Astrocyte of the cerebellum (primary cell): ENCODE measurements at regions not wholly inside any gene's neighbourhood (a gene's known extent, or its start where the extent isn't known, plus 50 kb on each side); places are given as distances from the start of the nearest gene placed in this dataset.

Experiments used
- DNase-seq: peaks from one replicate; pipeline ENCODE4 v3.0.0-alpha.2; 2011; ENCODE audit warnings: low read depth
- H3K4me3 ChIP-seq: 2 replicates; pipeline ENCODE4 v1.5.1; 2011; ENCODE audit warnings: mild to moderate bottlenecking, low read depth, low read length, moderate library complexity
- in situ Hi-C: cut with HindIII; loops from 2 replicates; pipeline ENCODE4 v1.10.0; 2017; ENCODE audit warnings: low sequenced_read_pairs
- TF ChIP-seq, protein P1 (sequence below): IDR thresholded peaks from 2 replicates; pipeline ENCODE4 v1.5.1; 2012; ENCODE audit warnings: low read length, low read depth, moderate library complexity, mild to moderate bottlenecking; ENCODE audit errors: missing control alignments

DNA sequence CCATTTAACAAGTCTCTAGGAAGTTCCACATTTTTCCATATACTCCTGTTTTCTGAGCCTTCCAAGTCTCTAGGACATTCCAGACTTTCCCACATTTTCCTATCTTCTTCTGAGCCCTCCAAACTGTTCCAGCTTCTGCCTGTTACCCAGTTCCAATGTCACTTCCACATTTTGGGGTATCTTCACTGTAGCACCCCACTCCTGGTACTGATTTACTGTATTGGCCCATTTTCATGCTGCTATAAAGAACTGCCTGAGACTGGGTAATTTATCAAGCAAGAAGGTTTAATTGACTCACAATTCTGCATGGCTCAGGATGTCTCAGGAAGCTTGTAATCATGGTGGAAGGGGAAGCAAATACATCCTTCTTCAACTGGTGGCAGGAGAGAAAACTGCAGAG lies 285.0 kb downstream of the LRRIQ3 start:
- TF ChIP-seq, protein P1, sequence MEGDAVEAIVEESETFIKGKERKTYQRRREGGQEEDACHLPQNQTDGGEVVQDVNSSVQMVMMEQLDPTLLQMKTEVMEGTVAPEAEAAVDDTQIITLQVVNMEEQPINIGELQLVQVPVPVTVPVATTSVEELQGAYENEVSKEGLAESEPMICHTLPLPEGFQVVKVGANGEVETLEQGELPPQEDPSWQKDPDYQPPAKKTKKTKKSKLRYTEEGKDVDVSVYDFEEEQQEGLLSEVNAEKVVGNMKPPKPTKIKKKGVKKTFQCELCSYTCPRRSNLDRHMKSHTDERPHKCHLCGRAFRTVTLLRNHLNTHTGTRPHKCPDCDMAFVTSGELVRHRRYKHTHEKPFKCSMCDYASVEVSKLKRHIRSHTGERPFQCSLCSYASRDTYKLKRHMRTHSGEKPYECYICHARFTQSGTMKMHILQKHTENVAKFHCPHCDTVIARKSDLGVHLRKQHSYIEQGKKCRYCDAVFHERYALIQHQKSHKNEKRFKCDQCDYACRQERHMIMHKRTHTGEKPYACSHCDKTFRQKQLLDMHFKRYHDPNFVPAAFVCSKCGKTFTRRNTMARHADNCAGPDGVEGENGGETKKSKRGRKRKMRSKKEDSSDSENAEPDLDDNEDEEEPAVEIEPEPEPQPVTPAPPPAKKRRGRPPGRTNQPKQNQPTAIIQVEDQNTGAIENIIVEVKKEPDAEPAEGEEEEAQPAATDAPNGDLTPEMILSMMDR = no peak
- H3K4me3 ChIP-seq = no peak overlapping the region
- in situ Hi-C loops = no loop called here
- no peak for DNase-seq

DNA sequence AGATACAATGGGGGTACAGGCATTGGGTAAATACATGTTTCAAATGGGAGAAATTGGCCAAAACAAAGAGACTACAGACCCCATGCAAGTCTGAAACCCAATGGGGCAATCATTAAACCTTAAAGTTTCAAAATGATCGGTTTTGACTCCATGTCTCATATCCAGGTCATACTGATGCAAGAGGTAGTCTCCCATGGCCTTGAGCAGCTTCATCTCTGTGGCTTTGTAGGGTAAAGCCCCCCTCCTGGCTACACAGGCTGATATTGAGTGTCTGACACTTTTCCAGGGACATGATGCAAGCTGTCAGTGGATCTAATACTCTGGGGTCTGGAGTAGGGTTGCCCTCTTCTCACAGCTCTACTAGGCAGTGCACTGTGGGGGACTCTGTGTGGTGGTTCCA lies 286.1 kb downstream of the LRRIQ3 start:
- no peak for DNase-seq
- H3K4me3 ChIP-seq = no peak overlapping the region
- TF ChIP-seq, protein P1 = no peak
- in situ Hi-C loops = no loop called here

DNA sequence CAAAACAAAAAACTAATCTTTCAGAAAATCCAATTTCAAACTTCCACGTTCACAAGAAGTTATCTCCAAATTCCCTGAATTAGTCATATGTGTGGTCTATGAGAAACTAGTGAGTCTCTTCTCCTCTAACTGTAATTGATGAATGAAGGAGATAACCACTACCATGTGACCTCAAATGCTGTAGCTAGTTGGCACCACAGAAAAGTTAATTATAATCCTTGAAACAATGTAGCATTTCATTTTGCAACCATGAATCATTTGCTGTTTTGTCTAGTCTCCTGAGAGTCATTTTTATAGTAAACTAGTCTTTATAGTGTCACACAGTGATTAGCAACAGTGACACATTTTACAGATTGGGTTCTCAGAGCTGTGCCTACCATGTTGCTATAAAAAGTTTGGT lies 287.5 kb downstream of the LRRIQ3 start:
- TF ChIP-seq, protein P1 = no peak
- in situ Hi-C loops = no loop called here
- no peak for DNase-seq
- H3K4me3 ChIP-seq = no peak overlapping the region

DNA sequence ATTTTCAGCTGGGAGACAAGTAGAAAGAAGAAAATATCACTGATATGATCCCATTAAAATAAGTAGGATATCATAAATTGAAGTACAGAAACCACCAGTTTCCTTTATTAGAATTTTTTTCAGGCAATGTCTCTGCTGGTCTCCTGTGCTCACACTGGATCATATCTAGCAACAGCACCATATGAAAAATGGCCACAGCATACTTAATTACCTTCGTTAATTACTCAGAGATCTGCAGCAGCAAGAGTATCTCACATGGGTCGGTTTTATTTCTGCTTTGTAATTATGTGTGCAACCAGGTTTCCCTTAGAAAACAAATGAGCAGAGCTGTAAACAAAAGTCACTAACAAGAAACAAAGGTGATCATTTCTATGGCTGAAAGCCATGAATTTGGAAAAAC lies 287.9 kb downstream of the LRRIQ3 start:
- DNase-seq = no peak
- in situ Hi-C loops = no loop called here
- no peak overlapping the region for H3K4me3 ChIP-seq
- TF ChIP-seq, protein P1 = no peak

DNA sequence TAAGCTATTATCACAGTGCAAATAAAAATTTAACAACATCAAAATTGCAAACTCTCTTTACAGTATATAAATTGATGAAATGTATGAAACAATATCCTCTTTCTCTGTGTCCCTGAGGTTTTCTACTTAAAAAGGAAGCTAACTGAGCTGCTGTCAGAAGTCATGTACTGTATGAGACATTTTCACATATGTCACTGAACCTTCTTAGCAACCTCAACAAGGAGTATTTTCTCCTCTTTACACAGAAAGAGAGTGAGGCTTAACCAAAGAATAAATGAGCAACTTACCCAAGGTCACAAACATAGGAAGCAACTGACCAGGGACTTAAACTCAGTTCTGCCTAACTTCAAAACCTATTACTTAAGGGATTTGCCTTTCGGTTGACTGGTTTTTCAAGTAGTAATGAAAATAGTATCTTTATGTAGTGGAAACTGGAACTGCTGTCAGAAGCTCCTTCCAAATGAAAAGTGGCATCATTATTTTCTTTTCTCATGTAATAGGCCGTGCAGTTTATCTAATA lies 288.9 kb downstream of the LRRIQ3 start:
- TF ChIP-seq, protein P1 = no peak
- no peak for DNase-seq
- in situ Hi-C loops = no loop called here
- H3K4me3 ChIP-seq = no peak overlapping the region

DNA sequence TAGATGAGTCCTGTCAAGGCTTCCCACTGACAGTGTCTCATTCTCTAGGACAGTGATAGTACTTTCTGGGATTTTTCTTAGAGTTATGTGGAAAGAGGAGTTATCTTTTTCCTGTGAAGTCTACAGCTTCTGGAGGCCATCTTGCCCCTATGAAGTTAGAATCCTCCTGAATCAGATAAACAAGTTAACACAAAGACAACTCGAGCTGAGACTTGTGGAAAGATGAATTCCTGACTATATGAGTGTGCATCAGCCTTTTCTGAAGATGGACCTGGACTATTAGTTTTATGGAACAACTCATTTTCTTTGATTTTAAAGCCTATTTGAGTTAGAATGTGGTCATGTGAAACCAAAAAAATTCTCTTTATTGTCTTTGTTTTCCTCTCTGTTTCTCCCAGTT lies 290.9 kb downstream of the LRRIQ3 start:
- TF ChIP-seq, protein P1 = no peak
- in situ Hi-C loops = no loop called here
- DNase-seq = no peak
- H3K4me3 ChIP-seq = no peak overlapping the region

DNA sequence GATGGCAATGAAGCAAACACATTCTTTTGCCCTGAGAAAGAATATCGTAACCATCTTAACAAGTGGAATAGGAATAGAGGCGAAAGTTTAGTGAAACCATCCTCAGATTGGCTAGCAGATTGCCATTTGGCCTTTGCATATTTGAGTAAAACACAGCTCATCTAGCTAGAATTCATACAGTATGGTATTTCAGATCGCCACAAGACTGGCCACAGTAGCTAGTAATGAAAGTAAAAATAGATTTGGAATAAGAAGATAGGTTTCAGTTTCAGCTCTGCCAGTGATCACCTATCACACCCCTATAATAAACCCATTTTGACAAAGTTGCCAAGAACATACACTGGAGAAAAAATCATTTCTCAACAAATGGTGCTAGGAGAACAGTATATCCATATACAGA lies 294.9 kb downstream of the LRRIQ3 start:
- DNase-seq = no peak
- in situ Hi-C loops = no loop called here
- TF ChIP-seq, protein P1 = no peak
- H3K4me3 ChIP-seq = no peak overlapping the region
